HepG2 (cell line): ENCODE measurements at regions not wholly inside any gene's neighbourhood (a gene's known extent, or its start where the extent isn't known, plus 50 kb on each side); places are given as distances from the start of the nearest gene placed in this dataset.

ENCODE experiments used
- ATAC-seq: fragments of 200-7000 bp; cut with Tn5 transposase; 3 replicates; pipeline ENCODE4 v1.9.1; 2020; ENCODE audit warnings: mild to moderate bottlenecking, moderate library complexity
- BruUV-seq: library from RNA; stranded (reverse); fragments of 400-500 nt; replicated peaks from 2 replicates; lab custom pipeline; 2021; lab: Mats Ljungman, UMichigan
- CTCF ChIA-PET: fragments of 300-600 bp; formaldehyde crosslinking; extraction: SDS; loops from one replicate; lab custom pipeline; 2021; ENCODE audit warnings: low total read pairs, inconsistent platforms, low intra/inter-chr PET ratio; lab: Yijun Ruan, JAX
- POLR2A ChIA-PET: fragments of 350-600 bp; sonication (Branson Sonifier 250); formaldehyde crosslinking; loops from one replicate; lab custom pipeline; 2020; ENCODE audit warnings: antibody characterized with exemption, inconsistent platforms; lab: Yijun Ruan, JAX
- DNase-seq: peaks from one replicate; pipeline ENCODE4 v3.0.0-alpha.2; 2015; ENCODE audit warnings: low spot score
- FAIRE-seq: peaks from 3 replicates; lab custom pipeline; 2011; peaks lifted over from hg19 to GRCh38; lab: Jason Lieb, UNC
- H2AFZ ChIP-seq: one replicate; pipeline ENCODE4 v1.6.1; 2011; ENCODE audit warnings: low read length, inconsistent platforms
- H3K27ac ChIP-seq: fragments of 300-600 bp; 3 replicates; pipeline ENCODE4 v1.8.0; 2011; ENCODE audit warnings: mixed run types, mild to moderate bottlenecking, mixed read lengths, low read length, inconsistent platforms; ENCODE audit not compliant: insufficient read depth; ENCODE audit errors: extremely low read length
- H3K27me3 ChIP-seq, 2 experiments: fragments of 200-600 bp in 1 of 2; 2 replicates in 1 of 2; 3 replicates in 1 of 2; pipeline versions ENCODE4 v1.6.0 to v1.8.0; 2011; ENCODE audit warnings: low read length in 2 of 2, mild to moderate bottlenecking in 2 of 2, moderate library complexity in 2 of 2, inconsistent platforms in 1 of 2; ENCODE audit not compliant: insufficient read depth in 2 of 2, control insufficient read depth in 1 of 2
- H3K36me3 ChIP-seq, 2 experiments: fragments of 200-600 bp in 1 of 2; replicated peaks in 1 of 2; 2 replicates in 1 of 2; 3 replicates in 1 of 2; pipeline versions ENCODE4 v1.5.1 to v1.8.0; 2011; ENCODE audit warnings: low read length in 2 of 2, inconsistent platforms in 1 of 2; ENCODE audit not compliant: insufficient read depth in 2 of 2, control insufficient read depth in 1 of 2
- H3K4me1 ChIP-seq: 2 replicates; pipeline ENCODE4 v1.5.1; 2012; ENCODE audit warnings: low read length, inconsistent platforms; ENCODE audit not compliant: insufficient read depth
- H3K4me2 ChIP-seq: 2 replicates; pipeline ENCODE4 v1.6.0; 2011; ENCODE audit warnings: low read depth, low read length, inconsistent platforms
- H3K4me3 ChIP-seq, 3 experiments: fragments of 200-600 bp in 1 of 3; sonication (generic), shearing (Covaris generic) in 1 of 3; replicated peaks in 1 of 3; 2 replicates each; pipeline ENCODE4 v1.5.1; 2011 to 2016; ENCODE audit warnings: low read length in 3 of 3, inconsistent platforms in 2 of 3, low read depth in 2 of 3, mild to moderate bottlenecking in 2 of 3, control low read depth in 1 of 3, mixed read lengths in 1 of 3; ENCODE audit not compliant: insufficient read depth in 1 of 3
- H3K79me2 ChIP-seq: one replicate; pipeline ENCODE4 v1.6.1; 2011; ENCODE audit warnings: low read length, inconsistent platforms; ENCODE audit not compliant: insufficient read depth
- H3K9ac ChIP-seq: 2 replicates; pipeline ENCODE4 v1.6.0; 2011; ENCODE audit warnings: mild to moderate bottlenecking, low read depth, low read length, inconsistent platforms; ENCODE audit not compliant: insufficient read depth
- H3K9me3 ChIP-seq: 2 replicates; pipeline ENCODE4 v1.5.1; 2012; ENCODE audit warnings: mild to moderate bottlenecking, low read length
- H4K20me1 ChIP-seq: 2 replicates; pipeline ENCODE4 v1.6.0; 2011; ENCODE audit warnings: inconsistent platforms, mild to moderate bottlenecking, low read length, moderate library complexity; ENCODE audit not compliant: insufficient read depth
- ATF7-NPFF ChIP-seq: sonication (generic); formaldehyde crosslinking; IDR thresholded peaks from 2 replicates; pipeline ENCODE4 v1.8.1; 2023; ENCODE audit warnings: mild to moderate bottlenecking, low read depth, missing genetic modification reagents, moderate library complexity
- CBX5 ChIP-seq: sonication (generic); formaldehyde crosslinking; IDR thresholded peaks from 2 replicates; pipeline ENCODE4 v1.4.0; 2020; ENCODE audit warnings: missing genetic modification reagents, borderline replicate concordance
- DMAP1 ChIP-seq: IDR thresholded peaks from 2 replicates; pipeline ENCODE4 v1.6.1; 2016
- E2F2 ChIP-seq: sonication (generic); formaldehyde crosslinking; IDR thresholded peaks from 2 replicates; pipeline ENCODE4 v1.4.0; 2020; ENCODE audit warnings: missing genetic modification reagents, borderline replicate concordance
- GMEB1 ChIP-seq: sonication (generic); formaldehyde crosslinking; IDR thresholded peaks from 2 replicates; pipeline ENCODE4 v1.5.1; 2020; ENCODE audit warnings: missing genetic modification reagents, mild to moderate bottlenecking, borderline replicate concordance
- IRF1 ChIP-seq: sonication (generic); formaldehyde crosslinking; IDR thresholded peaks from 2 replicates; pipeline ENCODE4 v1.4.0; 2020; ENCODE audit warnings: low read depth, mild to moderate bottlenecking, missing genetic modification reagents
- POLR2AphosphoS2 ChIP-seq: IDR thresholded peaks from 2 replicates; pipeline ENCODE4 v1.6.1; 2011; ENCODE audit warnings: low read depth, low read length, improper control_type of control experiment
- POLR2AphosphoS5 ChIP-seq: IDR thresholded peaks from 2 replicates; pipeline ENCODE4 v1.6.1; 2012; ENCODE audit warnings: low read depth, low read length
- RXRA ChIP-seq: sonication (generic); formaldehyde crosslinking; IDR thresholded peaks from 2 replicates; pipeline ENCODE4 v1.5.1; 2020; ENCODE audit warnings: missing genetic modification reagents
- SKI ChIP-seq: fragments of 450-650 bp; IDR thresholded peaks from one replicate; pipeline ENCODE4 v1.6.1; 2018; ENCODE audit warnings: mild to moderate bottlenecking; ENCODE audit not compliant: partially characterized antibody
- ZFP36L1 ChIP-seq: sonication (generic); formaldehyde crosslinking; IDR thresholded peaks from 2 replicates; pipeline ENCODE4 v1.8.0; 2022; ENCODE audit warnings: mild to moderate bottlenecking, missing genetic modification reagents, moderate library complexity
- ZFP62 ChIP-seq: sonication (generic); formaldehyde crosslinking; IDR thresholded peaks from 2 replicates; pipeline ENCODE4 v1.4.0; 2020; ENCODE audit warnings: missing genetic modification reagents
- ZFP91 ChIP-seq: sonication (generic); formaldehyde crosslinking; IDR thresholded peaks from 2 replicates; pipeline ENCODE4 v1.9.0; 2022; ENCODE audit warnings: missing genetic modification reagents, mild to moderate bottlenecking, borderline replicate concordance
- ZNF160 ChIP-seq: sonication (generic); formaldehyde crosslinking; IDR thresholded peaks from 2 replicates; pipeline ENCODE4 v1.8.0; 2022; ENCODE audit warnings: mild to moderate bottlenecking, inconsistent platforms, missing genetic modification reagents
- ZNF562 ChIP-seq: sonication (generic); formaldehyde crosslinking; IDR thresholded peaks from 2 replicates; pipeline ENCODE4 v1.8.0; 2022; ENCODE audit warnings: missing genetic modification reagents, borderline replicate concordance
- WGBS: methylation state at CpG from one replicate; pipeline ENCODE4 v1.1.6; 2017; ENCODE audit warnings: low lambda C conversion rate; 5-methylcytosine and 5-hydroxymethylcytosine counted together
- in situ Hi-C: cut with HindIII; loops from 2 replicates; pipeline ENCODE4 v1.10.0; 2017; ENCODE audit warnings: low pct_unique_long_range_greater_than_20kb; ENCODE audit not compliant: extremely low pct_ligation_motif_present
- intact Hi-C: fragments of 100-400 bp; cut with micrococcal nuclease; formaldehyde crosslinking; loops from one replicate; pipeline ENCODE4 v1.10.0; 2022; ENCODE audit not compliant: unreplicated experiment
- TF ChIP-seq, protein P1 (sequence below), 2 experiments: fragments of 450-650 bp in 1 of 2; sonication (generic) in 1 of 2; formaldehyde crosslinking; IDR thresholded peaks; 2 replicates each; pipeline versions ENCODE4 v1.5.0 to v1.8.0; 2020 to 2022; ENCODE audit warnings: mild to moderate bottlenecking in 1 of 2, missing genetic modification reagents in 1 of 2
- TF ChIP-seq, protein P2 (sequence below): sonication (generic); formaldehyde crosslinking; conservative IDR thresholded peaks from 2 replicates; pipeline ENCODE4 v1.4.0; 2020; ENCODE audit warnings: missing genetic modification reagents

GRCh38 chr1:244283772-244284171, 167.9 kb downstream of the ADSS2 start:
- H3K4me2 ChIP-seq, result no peak overlapping the region
- ChIA-PET CTCF (no interaction called here), POLR2A (no interaction called here)
- H3K36me3 ChIP-seq, result no peaks in the 10 kb centered on the region
- peaks cover 0 to 17% of the 10 kb centered on the region in 2 experiments; a peak in 1 of 5 replicates for H3K27me3 ChIP-seq
- no peak overlapping the region for H3K4me3 ChIP-seq
- no peak overlapping the region for H3K27ac ChIP-seq
- H2AFZ ChIP-seq, result no peak overlapping the region
- no peaks in the 10 kb centered on the region for H4K20me1 ChIP-seq
- intact Hi-C loops, result no loop called here
- no TSS peak for BruUV-seq
- in situ Hi-C loops, result no loop called here
- no peaks in the 10 kb centered on the region for H3K9me3 ChIP-seq
- ATAC-seq (no peak), FAIRE-seq (no peak), DNase-seq (no peak)
- WGBS, result 10% methylated on average over 4 of the region's 4 CpGs
- no peak overlapping the region for H3K9ac ChIP-seq
- H3K4me1 ChIP-seq, result no peaks in the 10 kb centered on the region
- no peaks in the 10 kb centered on the region for H3K79me2 ChIP-seq
- TF ChIP-seq POLR2AphosphoS2 (no peak), ZNF562 (CRISPR knock-in tag) (no peak), ZFP36L1 (no peak), SKI (no peak), IRF1 (no peak), ZNF160 (CRISPR knock-in tag) (no peak), POLR2AphosphoS5 (no peak), ZFP62 (no peak), RXRA (CRISPR knock-in tag) (no peak), ZFP91 (no peak), E2F2 (CRISPR knock-in tag) (no peak), ATF7-NPFF (CRISPR knock-in tag) (no peak), GMEB1 (no peak), DMAP1 (CRISPR knock-in tag) (no peak), CBX5 (no peak)
- TF ChIP-seq, protein P1, sequence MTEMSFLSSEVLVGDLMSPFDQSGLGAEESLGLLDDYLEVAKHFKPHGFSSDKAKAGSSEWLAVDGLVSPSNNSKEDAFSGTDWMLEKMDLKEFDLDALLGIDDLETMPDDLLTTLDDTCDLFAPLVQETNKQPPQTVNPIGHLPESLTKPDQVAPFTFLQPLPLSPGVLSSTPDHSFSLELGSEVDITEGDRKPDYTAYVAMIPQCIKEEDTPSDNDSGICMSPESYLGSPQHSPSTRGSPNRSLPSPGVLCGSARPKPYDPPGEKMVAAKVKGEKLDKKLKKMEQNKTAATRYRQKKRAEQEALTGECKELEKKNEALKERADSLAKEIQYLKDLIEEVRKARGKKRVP (CRISPR knock-in tag; IDR thresholded peaks at IDR 0.05), result no peak
- TF ChIP-seq, protein P2, sequence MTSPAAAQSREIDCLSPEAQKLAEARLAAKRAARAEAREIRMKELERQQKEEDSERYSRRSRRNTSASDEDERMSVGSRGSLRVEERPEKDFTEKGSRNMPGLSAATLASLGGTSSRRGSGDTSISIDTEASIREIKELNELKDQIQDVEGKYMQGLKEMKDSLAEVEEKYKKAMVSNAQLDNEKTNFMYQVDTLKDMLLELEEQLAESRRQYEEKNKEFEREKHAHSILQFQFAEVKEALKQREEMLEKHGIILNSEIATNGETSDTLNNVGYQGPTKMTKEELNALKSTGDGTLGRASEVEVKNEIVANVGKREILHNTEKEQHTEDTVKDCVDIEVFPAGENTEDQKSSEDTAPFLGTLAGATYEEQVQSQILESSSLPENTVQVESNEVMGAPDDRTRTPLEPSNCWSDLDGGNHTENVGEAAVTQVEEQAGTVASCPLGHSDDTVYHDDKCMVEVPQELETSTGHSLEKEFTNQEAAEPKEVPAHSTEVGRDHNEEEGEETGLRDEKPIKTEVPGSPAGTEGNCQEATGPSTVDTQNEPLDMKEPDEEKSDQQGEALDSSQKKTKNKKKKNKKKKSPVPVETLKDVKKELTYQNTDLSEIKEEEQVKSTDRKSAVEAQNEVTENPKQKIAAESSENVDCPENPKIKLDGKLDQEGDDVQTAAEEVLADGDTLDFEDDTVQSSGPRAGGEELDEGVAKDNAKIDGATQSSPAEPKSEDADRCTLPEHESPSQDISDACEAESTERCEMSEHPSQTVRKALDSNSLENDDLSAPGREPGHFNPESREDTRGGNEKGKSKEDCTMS (CRISPR knock-in tag), result no peak
